ENCODE measurements at regions not wholly inside any gene's neighbourhood (a gene's known extent, or its start where the extent isn't known, plus 50 kb on each side); places are given as distances from the start of the nearest gene placed in this dataset.

DNA sequence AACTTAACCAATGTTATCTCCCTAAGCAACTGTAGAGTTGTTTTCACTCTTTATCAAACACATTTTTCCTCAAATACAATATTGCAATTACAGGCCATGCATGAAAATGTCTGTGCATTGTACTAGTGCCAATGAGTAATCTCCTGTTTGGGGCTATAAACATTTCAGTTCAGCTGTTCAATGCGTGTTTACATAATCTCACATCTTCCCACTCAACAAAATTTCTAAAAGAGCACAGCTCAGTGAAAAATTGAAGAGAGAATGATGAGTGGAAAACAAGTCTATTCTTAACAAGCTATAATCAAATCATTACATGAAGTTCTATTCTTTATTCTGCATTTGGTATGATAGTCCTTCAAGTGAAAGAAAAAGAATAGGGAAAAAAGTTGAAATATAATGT lies 780.5 kb upstream of the CDH9 start:
- no peak for TF ChIP-seq CTCF (IDR thresholded peaks at IDR 0.05)
- TF ChIP-seq POLR2A (IDR thresholded peaks at IDR 0.05; ENCODE audit: low read depth) = no peak
- no peak for TF ChIP-seq EP300 (IDR thresholded peaks at IDR 0.05)
